ENCODE measurements at regions not wholly inside any gene's neighbourhood (a gene's known extent, or its start where the extent isn't known, plus 50 kb on each side); places are given as distances from the start of the nearest gene placed in this dataset.
"Not testable (repeated sequence)": the region's sequence is repeated elsewhere in the genome, so short reads cannot be mapped to it uniquely, and the experiment has no call there.

GRCh38 chr14:40656311-40656710, 950.4 kb upstream of the LRFN5 start:
- peaks cover 1% of the 10 kb centered on the region for H3K9me3 ChIP-seq (ENCODE audit: control insufficient read depth, low read length)
- no peak overlapping the region for H3K4me3 ChIP-seq (ENCODE audit: low read length)
- intact Hi-C loops (cut with DNase I): no loop called here
- H3K4me1 ChIP-seq (ENCODE audit: control insufficient read depth, insufficient read depth, low read length): no peaks in the 10 kb centered on the region
- DNase-seq: no peak
- H3K27ac ChIP-seq (ENCODE audit: low read length): no peak overlapping the region
- no peaks in the 10 kb centered on the region for H3K27me3 ChIP-seq (ENCODE audit: control insufficient read depth, insufficient read depth)
- ATAC-seq: no peak

GRCh38 chr14:40652089-40652691, 954.5 kb upstream of the LRFN5 start:
- DNase-seq (no peak), ATAC-seq (no peak)
- Histone ChIP-seq H3K27me3 (ENCODE audit: control insufficient read depth, insufficient read depth) (no peaks in the 10 kb centered on the region), H3K4me1 (ENCODE audit: control insufficient read depth, insufficient read depth, low read length) (no peaks in the 10 kb centered on the region), H3K9me3 (ENCODE audit: control insufficient read depth, low read length) (no peaks in the 10 kb centered on the region), H3K27ac (ENCODE audit: low read length) (no peak overlapping the region), H3K4me3 (ENCODE audit: low read length) (no peak overlapping the region)
- intact Hi-C loops (cut with DNase I): no loop called here

- Histone ChIP-seq H3K4me1 (ENCODE audit: control insufficient read depth, insufficient read depth, low read length) (no peaks in the 10 kb centered on the region), H3K27me3 (ENCODE audit: control insufficient read depth, insufficient read depth) (no peaks in the 10 kb centered on the region), H3K27ac (ENCODE audit: low read length) (no peak overlapping the region), H3K9me3 (ENCODE audit: control insufficient read depth, low read length) (no peaks in the 10 kb centered on the region), H3K4me3 (ENCODE audit: low read length) (no peak overlapping the region)
- 78% methylated on average over 1 of the region's 1 CpG for WGBS
- intact Hi-C loops (cut with DNase I): no loop called here
- no peak for ATAC-seq
- no peak for DNase-seq
These were observed 976.2 kb upstream of the LRFN5 start for GRCh38 chr14:40630471-40630870.

- intact Hi-C loops (cut with DNase I); H3K27me3 ChIP-seq (ENCODE audit: control insufficient read depth, insufficient read depth); H3K27ac ChIP-seq (ENCODE audit: low read length); H3K4me3 ChIP-seq (ENCODE audit: low read length); ATAC-seq; H3K9me3 ChIP-seq (ENCODE audit: control insufficient read depth, low read length); H3K4me1 ChIP-seq (ENCODE audit: control insufficient read depth, insufficient read depth, low read length): not testable (repeated sequence)
- 93% methylated on average over 34 of the region's 44 CpGs for WGBS
- DNase-seq: peak in 2 of 3 donors; percentile 20 to 44
These were observed 977.0 kb upstream of the LRFN5 start for GRCh38 chr14:40629551-40630137.

GRCh38 chr14:40629144-40629543, 977.5 kb upstream of the LRFN5 start:
- Histone ChIP-seq H3K9me3 (ENCODE audit: control insufficient read depth, low read length) (no peaks in the 10 kb centered on the region), H3K27ac (ENCODE audit: low read length) (no peak overlapping the region), H3K27me3 (ENCODE audit: control insufficient read depth, insufficient read depth) (no peaks in the 10 kb centered on the region), H3K4me1 (ENCODE audit: control insufficient read depth, insufficient read depth, low read length) (no peaks in the 10 kb centered on the region), H3K4me3 (ENCODE audit: low read length) (no peak overlapping the region)
- DNase-seq (no peak), ATAC-seq (no peak)
- intact Hi-C loops (cut with DNase I): no loop called here
- 78% methylated on average over 3 of the region's 3 CpGs for WGBS

- Histone ChIP-seq H3K9me3 (ENCODE audit: control insufficient read depth, low read length) (no peaks in the 10 kb centered on the region), H3K4me1 (ENCODE audit: control insufficient read depth, insufficient read depth, low read length) (no peaks in the 10 kb centered on the region), H3K27ac (ENCODE audit: low read length) (no peak overlapping the region), H3K4me3 (ENCODE audit: low read length) (no peak overlapping the region), H3K27me3 (ENCODE audit: control insufficient read depth, insufficient read depth) (no peaks in the 10 kb centered on the region)
- ATAC-seq (no peak), DNase-seq (no peak)
- intact Hi-C loops (cut with DNase I): no loop called here
- WGBS: 30% methylated on average over 2 of the region's 2 CpGs
These were observed 983.0 kb upstream of the LRFN5 start for GRCh38 chr14:40623643-40624042.

- Histone ChIP-seq H3K4me3 (ENCODE audit: low read length) (no peak overlapping the region), H3K9me3 (ENCODE audit: control insufficient read depth, low read length) (no peaks in the 10 kb centered on the region), H3K4me1 (ENCODE audit: control insufficient read depth, insufficient read depth, low read length) (no peaks in the 10 kb centered on the region), H3K27ac (ENCODE audit: low read length) (no peak overlapping the region), H3K27me3 (ENCODE audit: control insufficient read depth, insufficient read depth) (no peaks in the 10 kb centered on the region)
- WGBS: 48% methylated on average over 3 of the region's 3 CpGs
- intact Hi-C loops (cut with DNase I): no loop called here
- ATAC-seq (no peak), DNase-seq (no peak)
These were observed 988.3 kb upstream of the LRFN5 start for GRCh38 chr14:40618225-40618898.

GRCh38 chr14:40616579-40616978, 990.1 kb upstream of the LRFN5 start:
- DNase-seq (no peak), ATAC-seq (no peak)
- H3K9me3 ChIP-seq (ENCODE audit: control insufficient read depth, low read length): no peaks in the 10 kb centered on the region
- intact Hi-C loops (cut with DNase I): no loop called here
- H3K27me3 ChIP-seq (ENCODE audit: control insufficient read depth, insufficient read depth): no peaks in the 10 kb centered on the region
- no peak overlapping the region for H3K4me3 ChIP-seq (ENCODE audit: low read length)
- WGBS: 74% methylated on average over 3 of the region's 3 CpGs
- H3K27ac ChIP-seq (ENCODE audit: low read length): no peak overlapping the region
- no peaks in the 10 kb centered on the region for H3K4me1 ChIP-seq (ENCODE audit: control insufficient read depth, insufficient read depth, low read length)

- ATAC-seq (no peak), DNase-seq (no peak)
- H3K27ac ChIP-seq (ENCODE audit: low read length): no peak overlapping the region
- intact Hi-C loops (cut with DNase I): no loop called here
- no peak overlapping the region for H3K4me3 ChIP-seq (ENCODE audit: low read length)
- H3K27me3 ChIP-seq (ENCODE audit: control insufficient read depth, insufficient read depth): no peaks in the 10 kb centered on the region
- H3K9me3 ChIP-seq (ENCODE audit: control insufficient read depth, low read length): no peaks in the 10 kb centered on the region
- H3K4me1 ChIP-seq (ENCODE audit: control insufficient read depth, insufficient read depth, low read length): no peaks in the 10 kb centered on the region
These were observed 1005.6 kb upstream of the LRFN5 start for GRCh38 chr14:40601063-40601462.

GRCh38 chr14:40599725-40600124, 1007.0 kb upstream of the LRFN5 start:
- H3K4me3 ChIP-seq (ENCODE audit: low read length): no peak overlapping the region
- intact Hi-C loops (cut with DNase I): no loop called here
- no peaks in the 10 kb centered on the region for H3K9me3 ChIP-seq (ENCODE audit: control insufficient read depth, low read length)
- no peaks in the 10 kb centered on the region for H3K4me1 ChIP-seq (ENCODE audit: control insufficient read depth, insufficient read depth, low read length)
- DNase-seq: no peak
- no peaks in the 10 kb centered on the region for H3K27me3 ChIP-seq (ENCODE audit: control insufficient read depth, insufficient read depth)
- H3K27ac ChIP-seq (ENCODE audit: low read length): no peak overlapping the region
- no peak for ATAC-seq

- no peak overlapping the region for H3K4me3 ChIP-seq (ENCODE audit: low read length)
- no peak for DNase-seq
These were observed 1025.4 kb upstream of the LRFN5 start for GRCh38 chr14:40581264-40581663.

More at GRCh38 chr14:40581264-40581663, 1025.4 kb upstream of the LRFN5 start:
- Histone ChIP-seq H3K27me3 (ENCODE audit: control insufficient read depth, insufficient read depth) (no peaks in the 10 kb centered on the region), H3K4me1 (ENCODE audit: control insufficient read depth, insufficient read depth, low read length) (no peaks in the 10 kb centered on the region), H3K9me3 (ENCODE audit: control insufficient read depth, low read length) (no peaks in the 10 kb centered on the region), H3K27ac (ENCODE audit: low read length) (no peak overlapping the region)
- 43% methylated on average over 3 of the region's 3 CpGs for WGBS
- intact Hi-C loops (cut with DNase I): no loop called here
- no peak for ATAC-seq

Data from right cardiac atrium (tissue), 5 donors.